ENCODE measurements at regions not wholly inside any gene's neighbourhood (a gene's known extent, or its start where the extent isn't known, plus 50 kb on each side); places are given as distances from the start of the nearest gene placed in this dataset.

DNA sequence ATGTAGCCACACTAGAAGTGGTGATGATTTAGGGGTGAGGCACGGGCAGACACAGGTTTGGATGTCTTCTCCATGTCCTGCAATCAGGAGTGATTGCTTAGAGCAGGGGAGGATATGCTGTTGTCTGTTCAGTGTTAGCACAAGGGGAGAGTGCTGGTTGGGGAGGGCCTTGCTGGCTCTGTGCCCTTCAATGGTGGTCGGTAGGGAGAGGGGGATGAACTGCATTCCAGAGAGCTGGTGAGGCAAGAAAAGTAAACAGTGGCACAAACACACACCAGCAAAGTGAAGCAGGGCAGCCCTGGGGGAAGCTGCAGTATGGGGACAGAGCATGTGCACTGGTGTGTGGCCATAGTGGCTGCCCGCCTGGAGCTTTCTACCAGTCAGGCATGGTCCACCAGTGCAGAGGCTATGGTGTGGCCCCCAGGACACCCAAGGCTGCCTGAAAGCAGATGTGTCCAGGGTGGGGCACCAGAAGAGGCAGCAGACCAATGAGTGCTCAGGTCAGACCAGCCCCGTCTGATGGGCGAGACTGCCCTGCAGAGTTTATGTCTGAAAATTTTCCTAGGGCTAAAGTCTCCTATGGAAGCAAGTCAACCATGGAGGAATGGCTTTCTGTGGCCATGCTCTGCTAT is 1676.9 kb downstream of the PCDH9 start:
- TF ChIP-seq ARNT (IDR thresholded peaks at IDR 0.05) (no peak), NFRKB (IDR thresholded peaks at IDR 0.05) (no peak), FOXM1 (IDR thresholded peaks at IDR 0.05; ENCODE audit: borderline replicate concordance) (no peak), SUZ12 (IDR thresholded peaks at IDR 0.05) (no peak), SP1 (IDR thresholded peaks at IDR 0.05) (no peak), CTBP1 (IDR thresholded peaks at IDR 0.05; ENCODE audit: borderline replicate concordance) (no peak)

Measured in HEK293T (cell line).